ENCODE measurements at regions not wholly inside any gene's neighbourhood (a gene's known extent, or its start where the extent isn't known, plus 50 kb on each side); places are given as distances from the start of the nearest gene placed in this dataset.

GRCh38 chr7:12066521-12066920 lies 144.6 kb upstream of the TMEM106B start:
- Histone ChIP-seq H3K27me3 (ENCODE audit: insufficient read depth, poor library complexity, severe bottlenecking) (no peaks in the 10 kb centered on the region), H3K4me3 (replicated peaks; ENCODE audit: insufficient read depth, low read length) (no peak overlapping the region), H3K27ac (replicated peaks) (no peak overlapping the region)
- DNase-seq (ENCODE audit: low read depth in 1 of 2, low spot score in 1 of 2): no peak
- TF ChIP-seq REST (IDR thresholded peaks at IDR 0.05; ENCODE audit: insufficient replicate concordance, low read depth): no peak

GRCh38 chr7:12067156-12067831 lies 143.8 kb upstream of the TMEM106B start:
- TF ChIP-seq REST (IDR thresholded peaks at IDR 0.05; ENCODE audit: insufficient replicate concordance, low read depth): no peak
- TF ChIP-seq CTCF (IDR thresholded peaks at IDR 0.05; ENCODE audit: insufficient read depth, low read length): peak; percentile 53
- peak; percentile 46; the same call in 1 of the 2 replicates for TF ChIP-seq SPI1 (IDR thresholded peaks at IDR 0.05; ENCODE audit: borderline replicate concordance, low read depth)
- TF ChIP-seq POLR2AphosphoS5 (IDR thresholded peaks at IDR 0.05; ENCODE audit: low read depth): no peak
- DNase-seq (ENCODE audit: low read depth in 1 of 2, low spot score in 1 of 2): peak in 1 of 2 experiments; percentile 59
- Histone ChIP-seq H3K27me3 (ENCODE audit: insufficient read depth, poor library complexity, severe bottlenecking) (no peaks in the 10 kb centered on the region), H3K4me3 (replicated peaks; ENCODE audit: insufficient read depth, low read length) (no peak overlapping the region), H3K27ac (replicated peaks) (no peak overlapping the region)

GRCh38 chr7:12069757-12070156 lies 141.3 kb upstream of the TMEM106B start:
- no peak for TF ChIP-seq REST (IDR thresholded peaks at IDR 0.05; ENCODE audit: insufficient replicate concordance, low read depth)
- no peak for TF ChIP-seq POLR2AphosphoS5 (IDR thresholded peaks at IDR 0.05; ENCODE audit: low read depth)
- no peak for TF ChIP-seq GABPA (IDR thresholded peaks at IDR 0.05; ENCODE audit: low read depth)
- no peak for TF ChIP-seq SPI1 (IDR thresholded peaks at IDR 0.05; ENCODE audit: borderline replicate concordance, low read depth)
- TF ChIP-seq CTCF (IDR thresholded peaks at IDR 0.05; ENCODE audit: insufficient read depth, low read length): no peak
- Histone ChIP-seq H3K4me3 (replicated peaks; ENCODE audit: insufficient read depth, low read length) (no peak overlapping the region), H3K27me3 (ENCODE audit: insufficient read depth, poor library complexity, severe bottlenecking) (no peaks in the 10 kb centered on the region), H3K27ac (replicated peaks) (no peak overlapping the region)
- DNase-seq (ENCODE audit: low read depth in 1 of 2, low spot score in 1 of 2): no peak
